ENCODE measurements at regions not wholly inside any gene's neighbourhood (a gene's known extent, or its start where the extent isn't known, plus 50 kb on each side); places are given as distances from the start of the nearest gene placed in this dataset.

DNA sequence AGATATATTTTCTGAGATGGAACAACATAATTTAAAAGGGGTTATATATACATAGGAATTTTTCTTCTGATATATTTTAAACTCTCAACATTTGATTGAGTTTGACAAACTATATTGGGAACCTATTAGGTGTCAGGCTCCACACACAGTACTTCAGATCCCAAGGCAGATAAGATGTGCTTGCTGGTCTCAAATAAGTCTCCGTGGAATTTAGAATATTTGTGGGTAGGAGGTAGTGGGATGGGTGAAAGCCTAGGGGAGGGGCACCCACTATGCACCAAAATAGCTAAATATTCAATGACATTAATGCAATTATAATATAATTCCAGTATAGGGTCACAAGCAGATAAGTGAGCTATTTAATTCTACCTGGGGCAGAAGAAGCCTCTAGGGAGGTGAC lies 81.5 kb downstream of the ARL4A start:
- TF ChIP-seq BHLHE40 (IDR thresholded peaks at IDR 0.05; ENCODE audit: borderline replicate concordance) (no peak), TARDBP (IDR thresholded peaks at IDR 0.05) (no peak)

All from HEK293T (cell line).